ENCODE measurements at regions not wholly inside any gene's neighbourhood (a gene's known extent, or its start where the extent isn't known, plus 50 kb on each side); places are given as distances from the start of the nearest gene placed in this dataset.

GRCh38 chr4:90007494-90008167 is 113.0 kb downstream of the MMRN1 start:
- no peaks in the 10 kb centered on the region for H3F3A ChIP-seq (ENCODE audit: low read length, unreplicated experiment)
- no peak overlapping the region for H3K4me3 ChIP-seq (ENCODE audit: low read length)
- H4K20me1 ChIP-seq (ENCODE audit: low read length) = no peaks in the 10 kb centered on the region
- H3K27ac ChIP-seq (ENCODE audit: low read length) = no peak overlapping the region
- H3K79me2 ChIP-seq (ENCODE audit: low read length) = no peaks in the 10 kb centered on the region
- ChIA-PET CTCF (no interaction called here), POLR2A (ENCODE audit: unreplicated experiment) (no interaction called here)
- no peak overlapping the region for H3K4me2 ChIP-seq (ENCODE audit: low read length)
- no peaks in the 10 kb centered on the region for H3K4me1 ChIP-seq (ENCODE audit: insufficient read depth, low read length)
- ATAC-seq = no peak
- TF ChIP-seq EZH2phosphoT487 (IDR thresholded peaks at IDR 0.05; ENCODE audit: borderline replicate concordance, low read length) (no peak), EZH2 (IDR thresholded peaks at IDR 0.05; ENCODE audit: low read length, unreplicated experiment) (no peak), CTCF (conservative IDR thresholded peaks at IDR 0.05; ENCODE audit: low read depth, low read length) (no peak)
- H3K36me3 ChIP-seq (ENCODE audit: low read depth, low read length) = no peaks in the 10 kb centered on the region
- no peak overlapping the region for H2AFZ ChIP-seq (ENCODE audit: low read length)
- H3K9me2 ChIP-seq (replicated peaks; ENCODE audit: low read length) = no peaks in the 10 kb centered on the region
- no peak overlapping the region for H3K9ac ChIP-seq (ENCODE audit: low read length)
- DNase-seq = no peak
- no TSS peak for BruUV-seq (replicated peaks)
- H3K9me3 ChIP-seq (ENCODE audit: low read length) = no peaks in the 10 kb centered on the region
- peaks cover 29% of the 10 kb centered on the region for H3K27me3 ChIP-seq (ENCODE audit: low read length)
- intact Hi-C loops (cut with micrococcal nuclease) = no loop called here

GRCh38 chr4:90012918-90013317 is 114.3 kb upstream of the CCSER1 start:
- no peak overlapping the region for H3K4me3 ChIP-seq (ENCODE audit: low read length)
- DNase-seq (no peak), ATAC-seq (no peak)
- intact Hi-C loops (cut with micrococcal nuclease) = no loop called here
- no peaks in the 10 kb centered on the region for H3K4me1 ChIP-seq (ENCODE audit: insufficient read depth, low read length)
- no peak overlapping the region for H2AFZ ChIP-seq (ENCODE audit: low read length)
- no peaks in the 10 kb centered on the region for H3F3A ChIP-seq (ENCODE audit: low read length, unreplicated experiment)
- H3K27ac ChIP-seq (ENCODE audit: low read length) = no peak overlapping the region
- CTCF ChIA-PET = no interaction called here
- no TSS peak for BruUV-seq (replicated peaks)
- no peaks in the 10 kb centered on the region for H3K36me3 ChIP-seq (ENCODE audit: low read depth, low read length)
- H3K9me2 ChIP-seq (replicated peaks; ENCODE audit: low read length) = no peaks in the 10 kb centered on the region
- H3K9me3 ChIP-seq (ENCODE audit: low read length) = no peaks in the 10 kb centered on the region
- H3K4me2 ChIP-seq (ENCODE audit: low read length) = no peak overlapping the region
- H3K27me3 ChIP-seq (ENCODE audit: low read length) = peaks cover 26% of the 10 kb centered on the region; the same call in 1 of the 2 replicates
- POLR2A ChIA-PET (ENCODE audit: unreplicated experiment) = no interaction called here
- no peak overlapping the region for H3K9ac ChIP-seq (ENCODE audit: low read length)
- no peak for TF ChIP-seq CTCF (conservative IDR thresholded peaks at IDR 0.05; ENCODE audit: low read depth, low read length)
- no peak for TF ChIP-seq EZH2phosphoT487 (IDR thresholded peaks at IDR 0.05; ENCODE audit: borderline replicate concordance, low read length)
- TF ChIP-seq EZH2 (IDR thresholded peaks at IDR 0.05; ENCODE audit: low read length, unreplicated experiment) = no peak
- H3K79me2 ChIP-seq (ENCODE audit: low read length) = no peaks in the 10 kb centered on the region
- H4K20me1 ChIP-seq (ENCODE audit: low read length) = no peaks in the 10 kb centered on the region

- 0 out of 2 replicates have a peak, but pooled peaks cover 12% of the 10 kb centered on the region for H3K27me3 ChIP-seq (ENCODE audit: low read length)
- no peaks in the 10 kb centered on the region for H3K36me3 ChIP-seq (ENCODE audit: low read depth, low read length)
- TF ChIP-seq CTCF (conservative IDR thresholded peaks at IDR 0.05; ENCODE audit: low read depth, low read length) = no peak
- no peak overlapping the region for H3K9ac ChIP-seq (ENCODE audit: low read length)
- POLR2A ChIA-PET (ENCODE audit: unreplicated experiment) = no interaction called here
- no TSS peak for BruUV-seq (replicated peaks)
- no peak overlapping the region for H3K4me3 ChIP-seq (ENCODE audit: low read length)
- no peaks in the 10 kb centered on the region; the same call in 1 of the 2 replicates for H3K4me1 ChIP-seq (ENCODE audit: insufficient read depth, low read length)
- H3K27ac ChIP-seq (ENCODE audit: low read length) = no peak overlapping the region
- H3K79me2 ChIP-seq (ENCODE audit: low read length) = no peaks in the 10 kb centered on the region
- CTCF ChIA-PET = interaction anchor here (0.7 kb wide), 1 partner anchor 114 kb away, joined by 6 read pairs; no protein-coding TSS in a partner anchor
- DNase-seq (no peak), ATAC-seq (no peak)
- no peaks in the 10 kb centered on the region for H3K9me2 ChIP-seq (replicated peaks; ENCODE audit: low read length)
- H3K4me2 ChIP-seq (ENCODE audit: low read length) = no peak overlapping the region
- no peak overlapping the region for H2AFZ ChIP-seq (ENCODE audit: low read length)
- H3F3A ChIP-seq (ENCODE audit: low read length, unreplicated experiment) = no peaks in the 10 kb centered on the region
- intact Hi-C loops (cut with micrococcal nuclease) = no loop called here
- no peaks in the 10 kb centered on the region for H3K9me3 ChIP-seq (ENCODE audit: low read length)
- no peaks in the 10 kb centered on the region for H4K20me1 ChIP-seq (ENCODE audit: low read length)
Measured at GRCh38 chr4:90024519-90024918, 102.7 kb upstream of the CCSER1 start.

Measured in PC-3 (cell line).